Astrocyte (in vitro differentiated cells and primary cell): ENCODE measurements at regions not wholly inside any gene's neighbourhood (a gene's known extent, or its start where the extent isn't known, plus 50 kb on each side); places are given as distances from the start of the nearest gene placed in this dataset.

Experiments used
- DNase-seq: peaks from one replicate; pipeline ENCODE4 v3.0.0-alpha.2; 2010; ENCODE audit warnings: low read depth
- FAIRE-seq: peaks from 2 replicates; lab custom pipeline; 2011; peaks lifted over from hg19 to GRCh38; lab: Jason Lieb, UNC
- H2AFZ ChIP-seq: 2 replicates; pipeline ENCODE4 v1.6.0; 2012; ENCODE audit warnings: low read depth, low read length, inconsistent platforms
- H3K27ac ChIP-seq: 2 replicates; pipeline ENCODE4 v1.5.1; 2011; ENCODE audit warnings: low read depth, low read length, inconsistent platforms
- H3K27me3 ChIP-seq: 2 replicates; pipeline ENCODE4 v1.6.0; 2011; ENCODE audit warnings: low read length, inconsistent platforms; ENCODE audit not compliant: insufficient read depth
- H3K36me3 ChIP-seq: 2 replicates; pipeline ENCODE4 v1.5.1; 2011; ENCODE audit warnings: low read length, inconsistent platforms; ENCODE audit not compliant: insufficient read depth
- H3K4me1 ChIP-seq: 2 replicates; pipeline ENCODE4 v1.5.1; 2011; ENCODE audit warnings: low read length, inconsistent platforms; ENCODE audit not compliant: insufficient read depth
- H3K4me2 ChIP-seq: 2 replicates; pipeline ENCODE4 v1.6.0; 2012; ENCODE audit warnings: low read length, inconsistent platforms
- H3K4me3 ChIP-seq: 2 replicates; pipeline ENCODE4 v1.5.1; 2011; ENCODE audit warnings: low read depth, mild to moderate bottlenecking, low read length, inconsistent platforms; ENCODE audit not compliant: insufficient read depth
- H3K79me2 ChIP-seq: 2 replicates; pipeline ENCODE4 v1.6.0; 2012; ENCODE audit warnings: mild to moderate bottlenecking, low read length, inconsistent platforms; ENCODE audit not compliant: insufficient read depth
- H3K9ac ChIP-seq: 2 replicates; pipeline ENCODE4 v1.6.0; 2012; ENCODE audit warnings: mild to moderate bottlenecking, low read length, inconsistent platforms
- H3K9me3 ChIP-seq: 2 replicates; pipeline ENCODE4 v1.5.1; 2012; ENCODE audit warnings: low read depth, mild to moderate bottlenecking, low read length, inconsistent platforms; ENCODE audit not compliant: insufficient read depth
- H4K20me1 ChIP-seq: 2 replicates; pipeline ENCODE4 v1.6.0; 2012; ENCODE audit warnings: low read length, inconsistent platforms; ENCODE audit not compliant: insufficient read depth
- H3K27ac Mint-ChIP-seq: one replicate; pipeline ENCODE4 v1.8.0; 2021; ENCODE audit warnings: mild to moderate bottlenecking, mixed read lengths; ENCODE audit not compliant: unreplicated experiment
- H3K27me3 Mint-ChIP-seq: one replicate; pipeline ENCODE4 v1.8.0; 2021; ENCODE audit warnings: low read depth, mixed read lengths; ENCODE audit not compliant: unreplicated experiment
- H3K36me3 Mint-ChIP-seq: one replicate; pipeline ENCODE4 v1.8.0; 2021; ENCODE audit warnings: low read depth, mixed read lengths; ENCODE audit not compliant: unreplicated experiment
- H3K4me1 Mint-ChIP-seq: one replicate; pipeline ENCODE4 v1.8.0; 2021; ENCODE audit warnings: low read depth, mixed read lengths; ENCODE audit not compliant: unreplicated experiment
- H3K4me3 Mint-ChIP-seq: one replicate; pipeline ENCODE4 v1.8.0; 2021; ENCODE audit warnings: mild to moderate bottlenecking, moderate library complexity, mixed read lengths; ENCODE audit not compliant: unreplicated experiment
- H3K9me3 Mint-ChIP-seq: one replicate; pipeline ENCODE4 v1.8.0; 2021; ENCODE audit warnings: mild to moderate bottlenecking, mixed read lengths; ENCODE audit not compliant: unreplicated experiment
- CTCF ChIP-seq: IDR thresholded peaks from 2 replicates; pipeline ENCODE4 v1.5.1; 2011; ENCODE audit warnings: low read depth, mild to moderate bottlenecking, inconsistent platforms, low read length, moderate library complexity; ENCODE audit not compliant: insufficient read depth
- EZH2 ChIP-seq: IDR thresholded peaks from 2 replicates; pipeline ENCODE4 v1.6.1; 2012; ENCODE audit warnings: mild to moderate bottlenecking, low read length, inconsistent platforms; ENCODE audit not compliant: insufficient read depth

DNA sequence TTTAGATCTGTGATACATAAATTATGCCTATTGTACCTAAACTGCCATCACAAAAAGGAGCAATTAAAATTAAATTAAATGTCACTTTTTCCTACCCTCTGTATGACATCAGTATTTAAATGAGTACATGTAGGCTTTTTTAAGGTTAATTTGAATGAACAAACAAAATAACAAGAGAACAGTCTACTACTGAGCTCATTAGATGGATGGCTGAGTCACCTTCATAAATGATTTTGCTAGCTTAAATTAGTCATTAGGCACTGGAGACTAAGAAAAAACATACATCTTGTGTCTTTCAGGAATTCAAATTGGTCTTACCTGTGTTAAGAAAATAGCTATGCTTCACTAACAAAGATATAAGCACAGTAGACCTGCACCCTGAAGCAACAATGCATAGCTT lies 153.6 kb downstream of the RCN1 start:
- no peaks in the 10 kb centered on the region for H4K20me1 ChIP-seq
- Mint-ChIP-seq H3K27ac (no peak overlapping the region), H3K27me3 (no peaks in the 10 kb centered on the region), H3K9me3 (no peaks in the 10 kb centered on the region), H3K36me3 (no peaks in the 10 kb centered on the region), H3K4me1 (no peaks in the 10 kb centered on the region), H3K4me3 (no peak overlapping the region)
- H3K36me3 ChIP-seq, result no peaks in the 10 kb centered on the region
- no peak overlapping the region for H3K27ac ChIP-seq
- H3K9ac ChIP-seq, result no peak overlapping the region
- FAIRE-seq (no peak), DNase-seq (no peak)
- H3K4me3 ChIP-seq, result no peak overlapping the region
- no peak overlapping the region for H2AFZ ChIP-seq
- H3K4me2 ChIP-seq, result no peak overlapping the region
- no peaks in the 10 kb centered on the region for H3K9me3 ChIP-seq
- H3K79me2 ChIP-seq, result no peaks in the 10 kb centered on the region
- no peaks in the 10 kb centered on the region for H3K4me1 ChIP-seq
- TF ChIP-seq CTCF (no peak), EZH2 (no peak)
- no peaks in the 10 kb centered on the region for H3K27me3 ChIP-seq

GRCh38 chr11:32253706-32254105 lies 162.8 kb downstream of the RCN1 start:
- Histone ChIP-seq H3K27ac (no peak overlapping the region), H2AFZ (no peak overlapping the region), H3K79me2 (no peaks in the 10 kb centered on the region), H3K4me3 (no peak overlapping the region), H3K9me3 (no peaks in the 10 kb centered on the region), H3K36me3 (no peaks in the 10 kb centered on the region), H3K27me3 (no peaks in the 10 kb centered on the region), H3K4me2 (no peak overlapping the region), H3K9ac (no peak overlapping the region), H4K20me1 (no peaks in the 10 kb centered on the region), H3K4me1 (no peaks in the 10 kb centered on the region)
- Mint-ChIP-seq H3K4me1 (no peaks in the 10 kb centered on the region), H3K27ac (no peak overlapping the region), H3K27me3 (peaks cover 4% of the 10 kb centered on the region), H3K4me3 (no peak overlapping the region), H3K36me3 (no peaks in the 10 kb centered on the region), H3K9me3 (no peaks in the 10 kb centered on the region)
- no peak for TF ChIP-seq EZH2
- TF ChIP-seq CTCF, result no peak
- no peak for FAIRE-seq
- no peak for DNase-seq

GRCh38 chr11:32255841-32256240 lies 165.0 kb downstream of the RCN1 start:
- Histone ChIP-seq H3K79me2 (no peaks in the 10 kb centered on the region), H3K4me1 (no peaks in the 10 kb centered on the region), H3K36me3 (no peaks in the 10 kb centered on the region), H4K20me1 (no peaks in the 10 kb centered on the region), H2AFZ (no peak overlapping the region), H3K9me3 (no peaks in the 10 kb centered on the region), H3K4me2 (no peak overlapping the region), H3K9ac (no peak overlapping the region), H3K27me3 (no peaks in the 10 kb centered on the region), H3K4me3 (no peak overlapping the region), H3K27ac (no peak overlapping the region)
- peaks cover 8% of the 10 kb centered on the region for H3K4me1 Mint-ChIP-seq
- H3K4me3 Mint-ChIP-seq, result no peak overlapping the region
- H3K9me3 Mint-ChIP-seq, result no peaks in the 10 kb centered on the region
- H3K27ac Mint-ChIP-seq, result no peak overlapping the region
- TF ChIP-seq CTCF, result no peak
- TF ChIP-seq EZH2, result no peak
- no peak for FAIRE-seq
- no peak for DNase-seq
- H3K36me3 Mint-ChIP-seq, result no peaks in the 10 kb centered on the region
- no peaks in the 10 kb centered on the region for H3K27me3 Mint-ChIP-seq
